HG02678 (cell line): ENCODE measurements at regions not wholly inside any gene's neighbourhood (a gene's known extent, or its start where the extent isn't known, plus 50 kb on each side); places are given as distances from the start of the nearest gene placed in this dataset.
"Not testable (repeated sequence)": the region's sequence is repeated elsewhere in the genome, so short reads cannot be mapped to it uniquely, and the experiment has no call there.

Source experiments
- ATAC-seq: cut with Tn5 transposase; IDR thresholded peaks from one replicate; pipeline ENCODE4 v1.9.1; 2021; ENCODE audit warnings: mild to moderate bottlenecking, moderate library complexity; ENCODE audit not compliant: unreplicated experiment

GRCh38 chr4:171538601-171539100, 274.6 kb upstream of the GALNTL6 start:
- ATAC-seq = no peak

- ATAC-seq = no peak
Measured at GRCh38 chr4:171534391-171534790, 278.8 kb upstream of the GALNTL6 start.

GRCh38 chr4:171532968-171533367, 280.2 kb upstream of the GALNTL6 start:
- ATAC-seq = no peak

GRCh38 chr4:171524903-171525302, 288.3 kb upstream of the GALNTL6 start:
- ATAC-seq = no peak

- ATAC-seq = no peak
Measured at GRCh38 chr4:171521726-171522125, 291.5 kb upstream of the GALNTL6 start.

- ATAC-seq = no peak
Measured at GRCh38 chr4:171519457-171519856, 293.7 kb upstream of the GALNTL6 start.

- no peak for ATAC-seq
Measured at GRCh38 chr4:171517883-171518282, 295.3 kb upstream of the GALNTL6 start.

- ATAC-seq = no peak
Measured at GRCh38 chr4:171516694-171517093, 296.5 kb upstream of the GALNTL6 start.

GRCh38 chr4:171484681-171485080, 328.5 kb upstream of the GALNTL6 start:
- no peak for ATAC-seq

- no peak for ATAC-seq
Measured at GRCh38 chr4:171478181-171478580, 335.0 kb upstream of the GALNTL6 start.

- ATAC-seq = not testable (repeated sequence)
Measured at GRCh38 chr4:171475111-171475510, 338.1 kb upstream of the GALNTL6 start.

- no peak for ATAC-seq
Measured at GRCh38 chr4:171473155-171473554, 340.0 kb upstream of the GALNTL6 start.

GRCh38 chr4:171472230-171472629, 341.0 kb upstream of the GALNTL6 start:
- ATAC-seq = no peak

- ATAC-seq = no peak
Measured at GRCh38 chr4:171464499-171464898, 348.7 kb upstream of the GALNTL6 start.

GRCh38 chr4:171461191-171461590, 352.0 kb upstream of the GALNTL6 start:
- ATAC-seq = no peak

GRCh38 chr4:171448919-171449481, 364.2 kb upstream of the GALNTL6 start:
- no peak for ATAC-seq

- no peak for ATAC-seq
Measured at GRCh38 chr4:171448358-171448757, 364.8 kb upstream of the GALNTL6 start.

- ATAC-seq = no peak
Measured at GRCh38 chr4:171441300-171441941, 371.8 kb upstream of the GALNTL6 start.

GRCh38 chr4:171433674-171434073, 379.5 kb upstream of the GALNTL6 start:
- ATAC-seq = no peak

- ATAC-seq = no peak
Measured at GRCh38 chr4:171432536-171432935, 380.7 kb upstream of the GALNTL6 start.

GRCh38 chr4:171430495-171430894, 382.7 kb upstream of the GALNTL6 start:
- no peak for ATAC-seq

GRCh38 chr4:171397175-171397574, 416.0 kb upstream of the GALNTL6 start:
- no peak for ATAC-seq

- ATAC-seq = no peak
Measured at GRCh38 chr4:171390626-171391025, 422.6 kb upstream of the GALNTL6 start.
